Stimulated activated CD8-positive, alpha-beta memory T cell treated with anti-CD3 and anti-CD28 coated beads, Interleukin-4, amount 100 ng/mL, for 24 hours (primary cell): ENCODE measurements at regions not wholly inside any gene's neighbourhood (a gene's known extent, or its start where the extent isn't known, plus 50 kb on each side); places are given as distances from the start of the nearest gene placed in this dataset.

Source experiments
- DNase-seq: peaks from one replicate; pipeline ENCODE4 v3.0.0-alpha.2; 2020; ENCODE audit warnings: low read depth

DNA sequence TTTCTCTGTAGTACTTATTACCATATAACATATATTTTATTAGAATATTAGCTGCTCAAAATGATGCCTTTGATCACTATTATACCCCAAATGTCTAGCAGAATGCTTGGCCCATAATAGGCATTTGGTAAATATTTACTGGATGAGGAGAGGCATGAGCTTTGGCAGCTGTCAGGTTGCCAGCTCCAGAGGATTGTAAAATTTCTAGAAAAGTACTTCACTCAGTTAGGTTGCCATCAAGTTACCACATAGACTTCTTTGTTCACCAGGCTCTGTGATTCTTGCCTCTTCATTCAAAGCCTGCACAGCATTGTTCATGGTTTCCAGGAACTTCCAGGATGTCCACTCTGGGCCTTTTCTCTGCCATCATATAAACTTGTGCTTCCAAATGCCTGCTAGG, 582.8 kb downstream of the PDCD6IP start:
- DNase-seq = no peak

DNA sequence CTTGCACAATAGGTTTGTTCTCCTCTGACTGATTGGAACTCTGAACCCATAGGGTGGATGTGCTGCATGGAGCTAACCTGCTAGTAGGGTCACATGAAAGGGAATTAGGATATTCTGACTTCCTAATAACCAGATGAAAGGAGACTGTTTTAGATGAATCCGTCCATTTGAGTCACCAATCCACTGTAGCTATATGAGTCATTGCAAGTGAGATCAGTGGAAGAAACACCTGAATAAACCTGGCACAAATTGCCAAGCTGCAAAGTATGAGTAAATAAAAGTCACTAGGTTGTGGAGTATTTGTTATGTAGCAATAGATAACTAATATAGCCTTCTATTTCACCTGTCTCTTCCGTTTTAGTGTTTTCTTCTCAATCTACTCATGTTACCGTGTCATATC, 584.4 kb downstream of the PDCD6IP start:
- DNase-seq = no peak

DNA sequence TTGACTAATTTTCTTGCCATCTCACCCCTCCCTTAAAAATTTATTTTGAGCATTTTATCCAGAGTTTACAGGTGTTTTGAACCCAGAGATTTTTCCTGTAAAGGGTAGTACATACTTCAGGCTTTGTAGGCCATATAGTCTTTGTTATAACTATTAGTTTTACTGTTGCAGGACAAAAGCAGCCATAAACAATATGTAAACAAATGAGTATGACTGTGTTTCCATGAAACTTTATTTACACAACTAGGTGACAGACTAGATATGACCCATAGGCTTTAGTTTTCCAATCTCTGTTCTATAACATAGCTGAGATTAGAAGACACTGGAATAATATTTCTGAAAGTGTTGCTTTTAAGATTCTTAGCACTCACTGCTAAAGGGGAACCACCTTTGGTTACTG, 587.9 kb downstream of the PDCD6IP start:
- no peak for DNase-seq

DNA sequence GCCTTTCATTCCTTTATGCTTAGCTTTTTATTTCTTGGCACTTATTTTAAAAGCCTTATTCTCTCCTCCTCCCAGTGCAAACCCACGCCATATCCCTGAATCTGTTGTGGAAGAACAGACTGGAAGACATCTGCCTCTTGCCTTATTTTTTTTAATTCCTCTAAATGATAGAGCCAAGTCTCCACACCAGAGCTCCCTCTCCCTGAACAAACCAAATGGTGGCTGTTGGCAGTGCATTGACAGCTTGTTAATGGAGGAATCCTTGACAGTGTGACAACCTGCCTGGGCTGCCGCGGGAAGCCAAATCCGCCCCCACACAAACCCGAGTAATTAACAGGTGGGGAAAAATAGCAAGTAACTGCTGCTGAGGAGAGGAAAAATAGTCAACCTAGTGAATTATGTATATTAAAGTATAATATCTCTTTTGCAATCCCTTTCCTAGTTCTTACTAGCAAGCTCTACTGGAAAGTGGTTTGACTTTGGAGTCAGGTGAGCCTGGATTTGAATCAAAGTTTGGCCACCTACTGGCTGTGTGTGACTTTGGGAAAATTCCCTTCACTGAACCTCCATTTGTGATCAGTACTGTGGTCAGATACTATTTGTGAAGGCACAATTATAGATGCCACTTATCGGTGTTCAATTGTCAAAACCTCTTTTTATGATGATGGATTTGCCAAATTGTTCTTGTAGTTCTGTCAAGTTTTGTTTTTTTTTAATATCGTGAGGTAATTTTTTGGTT, 589.6 kb downstream of the PDCD6IP start:
- no peak for DNase-seq

DNA sequence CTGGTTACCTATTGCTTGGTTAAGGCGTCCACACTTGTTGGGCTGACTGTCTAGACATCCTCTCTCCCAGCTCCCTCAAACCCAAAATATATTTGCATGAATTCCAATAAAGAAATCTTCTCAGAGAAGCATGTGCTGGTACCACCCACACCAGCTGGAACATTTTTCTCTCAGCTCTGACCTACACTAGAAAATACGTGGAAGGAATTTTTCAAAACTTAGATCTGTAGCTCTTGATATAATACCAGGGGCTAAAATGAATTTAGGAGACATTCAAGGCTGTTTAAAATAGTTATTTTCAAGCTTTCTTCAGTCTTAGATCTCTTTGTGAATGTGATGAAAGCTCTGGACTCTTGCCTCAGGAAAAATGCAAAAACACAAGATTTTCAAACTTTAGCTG, 590.4 kb downstream of the PDCD6IP start:
- DNase-seq = no peak

DNA sequence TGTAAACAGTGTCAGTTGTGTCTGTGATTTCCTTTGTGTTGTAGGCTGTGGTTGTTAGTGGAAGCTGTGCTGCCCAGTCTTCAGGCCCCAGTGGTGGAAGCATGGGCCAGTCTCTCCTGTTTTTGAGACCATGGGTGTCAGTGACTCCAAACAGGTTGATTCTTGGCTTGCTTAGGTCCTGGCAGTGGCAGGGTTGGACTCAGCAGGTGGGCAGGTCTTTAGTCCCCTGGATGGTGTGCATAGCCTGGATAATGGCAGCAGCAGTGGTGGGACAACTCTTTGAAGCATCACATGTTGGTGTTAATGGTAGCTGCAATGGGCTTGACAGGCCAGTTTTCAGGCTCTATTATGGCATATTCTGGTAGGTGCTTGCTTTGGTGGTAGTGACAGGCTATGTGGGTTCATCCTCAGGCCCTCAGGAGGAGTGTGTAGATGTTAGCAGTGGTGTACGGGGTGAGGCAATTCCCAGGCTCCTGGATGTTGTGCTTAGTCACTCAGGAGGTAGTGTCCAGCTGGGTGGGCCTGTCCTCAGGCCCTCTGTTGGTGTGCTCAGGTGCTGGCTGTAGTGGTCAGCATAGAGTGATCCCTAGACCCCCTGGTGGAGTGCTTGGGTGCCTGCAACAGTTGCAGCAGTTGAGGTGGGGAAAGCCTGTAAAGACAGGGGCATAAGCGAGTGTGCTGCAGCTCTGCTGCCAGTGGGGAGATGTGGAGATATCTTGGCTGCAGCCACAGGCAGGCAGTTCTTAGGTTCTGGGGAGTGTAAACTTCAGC, 596.7 kb downstream of the PDCD6IP start:
- no peak for DNase-seq

DNA sequence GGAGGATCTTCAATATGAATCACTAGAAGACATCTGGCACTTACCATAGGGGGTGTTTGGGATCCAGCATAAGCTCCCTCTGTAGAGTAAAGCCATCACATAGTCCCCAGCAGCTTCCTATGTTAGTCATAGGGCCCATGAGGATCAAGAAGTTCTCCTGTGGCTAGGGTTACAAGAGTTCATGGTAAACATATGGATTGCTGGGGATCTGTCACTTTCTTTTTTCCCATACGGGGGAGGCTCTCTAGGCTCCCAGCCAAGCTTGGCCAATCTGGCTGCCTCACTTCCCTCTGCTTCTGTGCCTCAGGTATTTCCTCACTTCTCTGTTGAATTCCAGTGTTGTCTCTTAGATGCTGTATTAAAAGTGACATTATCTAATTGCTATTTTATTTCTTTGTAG, 597.9 kb downstream of the PDCD6IP start:
- DNase-seq = no peak

DNA sequence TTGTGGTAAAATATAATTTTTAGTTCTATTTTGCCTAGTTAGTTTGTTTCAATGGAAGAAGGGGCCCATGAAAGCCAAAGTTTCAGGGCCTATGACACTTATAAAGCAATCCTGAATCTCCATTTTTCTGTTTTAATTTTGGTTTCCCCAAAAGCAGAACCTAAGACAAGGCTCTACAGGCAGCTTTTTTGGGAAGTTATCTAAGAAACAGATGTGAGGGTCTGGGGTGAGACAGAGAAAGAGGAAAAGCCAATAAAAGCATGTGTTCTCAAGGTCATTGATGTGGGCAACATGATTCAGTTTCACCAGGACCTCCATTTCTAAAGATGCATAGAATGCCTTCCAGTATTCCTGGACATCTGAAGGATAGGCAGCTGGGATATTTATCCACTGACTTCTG, 598.5 kb downstream of the PDCD6IP start:
- no peak for DNase-seq

DNA sequence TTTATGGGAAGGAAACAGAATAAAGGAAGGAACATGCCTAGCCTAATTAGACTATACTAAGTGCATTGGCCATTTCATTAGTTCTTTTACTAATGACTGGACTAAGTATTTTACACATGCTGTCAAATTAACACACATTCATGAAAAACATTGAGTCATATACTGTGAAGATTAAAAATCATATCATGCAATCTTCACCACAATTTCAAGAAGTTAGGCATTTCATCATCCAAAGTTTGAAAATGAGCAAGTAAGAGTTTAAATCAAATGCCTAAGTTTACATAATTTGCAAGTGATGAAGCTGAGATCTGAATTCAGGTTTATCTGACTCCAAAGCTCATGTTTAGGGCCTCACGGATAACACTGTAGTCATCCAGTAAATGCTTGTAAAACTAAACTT, 601.0 kb downstream of the PDCD6IP start:
- no peak for DNase-seq

DNA sequence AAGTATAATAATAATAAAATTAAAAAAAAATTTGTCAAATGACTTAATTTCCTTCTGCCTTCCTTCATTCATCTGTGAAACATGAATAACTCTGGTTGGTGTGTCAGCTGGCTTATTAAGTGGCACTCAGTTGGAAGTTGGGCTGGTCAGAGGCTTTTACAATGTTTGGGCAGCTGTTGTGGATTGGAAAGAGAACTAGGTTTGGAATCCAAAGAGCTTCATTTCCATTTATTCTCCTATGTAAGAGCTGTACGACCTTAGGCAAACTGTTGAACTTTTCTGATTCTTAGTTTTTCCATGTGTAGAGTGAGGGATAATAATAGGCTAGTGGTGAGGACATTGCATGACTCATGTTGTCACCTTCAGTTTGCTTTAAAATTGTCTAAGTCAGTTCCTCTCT, 606.7 kb downstream of the PDCD6IP start:
- DNase-seq = no peak

DNA sequence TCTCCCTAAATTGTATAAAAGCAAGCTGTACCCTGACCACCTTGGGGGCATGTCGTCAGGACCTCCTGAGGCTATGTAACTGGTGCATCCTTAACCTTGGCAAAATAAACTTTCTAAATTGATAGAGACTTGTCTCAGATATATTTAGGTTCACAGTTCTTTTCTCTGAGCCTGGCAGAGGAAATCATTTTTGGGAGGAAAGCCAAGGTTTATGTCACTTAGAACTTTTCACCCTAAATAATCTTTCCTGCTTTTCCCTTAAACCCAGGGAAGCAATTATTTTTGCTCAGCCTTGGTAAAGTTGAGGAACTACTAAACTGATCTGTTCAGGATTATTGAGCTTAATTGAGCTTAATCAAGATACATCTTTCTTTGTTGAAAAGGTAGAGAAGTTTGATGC, 608.9 kb downstream of the PDCD6IP start:
- DNase-seq = no peak

DNA sequence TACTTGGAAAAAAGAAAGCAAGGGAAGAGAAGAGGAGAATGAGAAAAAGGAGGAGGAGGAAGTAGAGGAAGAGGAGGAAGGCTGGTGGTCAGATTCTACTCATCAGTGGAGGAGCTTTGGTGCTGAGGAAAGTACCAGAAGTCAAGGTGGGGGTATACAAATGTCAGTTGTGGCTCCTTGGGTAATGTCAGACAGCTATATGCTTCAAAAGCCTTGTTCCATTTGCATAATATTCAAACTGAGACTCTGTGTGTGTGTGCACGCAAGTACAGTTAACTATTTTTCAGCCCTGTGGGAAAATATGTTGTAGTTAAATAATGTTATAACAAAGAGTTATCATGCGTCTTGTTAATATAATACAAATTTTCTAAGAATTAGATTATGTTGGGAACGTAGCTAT, 609.7 kb downstream of the PDCD6IP start:
- DNase-seq = no peak

DNA sequence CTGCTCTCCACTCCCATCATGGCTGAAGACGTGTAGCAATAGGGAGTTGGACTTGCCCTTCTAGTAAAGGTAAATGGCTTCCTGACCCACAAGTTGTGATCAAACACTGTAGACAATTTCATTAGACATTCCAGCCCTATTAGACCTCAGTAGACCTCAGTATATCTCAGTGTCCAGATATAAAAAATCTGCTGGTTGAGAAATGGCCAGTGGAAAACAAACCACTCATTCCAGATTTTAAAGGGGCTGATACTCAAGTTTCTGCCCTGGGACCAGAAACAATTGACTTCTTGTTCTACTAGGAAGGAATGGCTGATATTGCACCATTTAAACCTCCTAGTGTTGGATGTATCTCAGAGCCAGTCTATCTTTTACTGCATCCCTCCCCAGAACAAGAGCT, 613.2 kb downstream of the PDCD6IP start:
- no peak for DNase-seq

DNA sequence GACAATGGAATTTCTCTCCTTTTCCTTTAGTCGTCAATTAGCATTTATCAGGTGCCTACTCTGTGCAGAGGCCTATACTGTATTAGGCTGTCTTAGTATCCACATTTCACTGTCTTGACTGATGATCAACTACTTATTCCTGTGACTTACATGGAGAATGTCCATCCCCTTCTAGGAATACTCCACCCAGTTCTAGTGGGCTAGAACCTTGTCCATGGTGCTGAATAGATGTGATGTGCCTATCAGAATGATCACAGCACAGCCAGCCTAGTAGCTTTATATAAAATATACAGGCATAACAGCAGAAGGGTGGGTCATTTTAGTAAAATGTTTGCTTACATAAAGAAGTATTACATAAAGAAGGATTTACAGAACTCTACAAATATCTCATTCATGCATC, 621.4 kb downstream of the PDCD6IP start:
- DNase-seq = no peak

DNA sequence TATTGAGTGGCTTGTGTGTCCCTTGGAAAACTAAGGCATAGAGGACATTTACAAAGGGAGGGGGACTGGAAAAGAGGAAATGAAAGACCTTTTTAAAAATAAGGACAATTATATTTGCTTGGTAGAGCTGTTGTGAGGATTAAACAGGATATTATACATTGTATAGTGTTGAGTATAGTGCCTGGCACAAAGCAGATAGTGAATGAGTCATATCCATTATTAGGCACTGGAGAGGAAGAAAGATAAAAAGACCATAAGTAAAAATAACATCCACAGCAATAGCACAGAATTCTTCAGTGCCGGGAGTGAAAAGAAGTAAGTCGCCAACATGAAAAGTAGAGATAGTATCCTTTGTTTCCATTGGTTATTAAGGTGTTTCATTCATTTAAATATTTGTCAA, 623.3 kb downstream of the PDCD6IP start:
- DNase-seq = no peak

DNA sequence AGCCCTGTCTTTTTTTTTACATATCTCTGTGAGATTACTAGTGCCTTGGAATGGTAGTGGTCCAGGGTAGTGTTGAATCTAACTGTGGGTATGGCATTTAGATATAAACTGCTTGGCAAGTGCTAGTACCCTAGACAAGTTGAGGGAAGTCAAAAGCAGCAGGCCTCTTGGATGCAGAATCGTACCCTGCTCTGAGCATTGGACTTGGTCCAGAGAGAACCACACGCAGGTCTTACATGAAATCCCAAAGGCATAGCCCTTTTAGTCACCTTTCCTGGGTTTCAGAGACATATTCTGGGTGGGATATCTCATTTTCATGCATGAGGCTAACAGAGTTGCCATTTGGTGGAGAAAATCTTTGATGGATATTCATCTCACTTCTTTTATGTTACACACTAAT, 641.4 kb downstream of the PDCD6IP start:
- DNase-seq = no peak

DNA sequence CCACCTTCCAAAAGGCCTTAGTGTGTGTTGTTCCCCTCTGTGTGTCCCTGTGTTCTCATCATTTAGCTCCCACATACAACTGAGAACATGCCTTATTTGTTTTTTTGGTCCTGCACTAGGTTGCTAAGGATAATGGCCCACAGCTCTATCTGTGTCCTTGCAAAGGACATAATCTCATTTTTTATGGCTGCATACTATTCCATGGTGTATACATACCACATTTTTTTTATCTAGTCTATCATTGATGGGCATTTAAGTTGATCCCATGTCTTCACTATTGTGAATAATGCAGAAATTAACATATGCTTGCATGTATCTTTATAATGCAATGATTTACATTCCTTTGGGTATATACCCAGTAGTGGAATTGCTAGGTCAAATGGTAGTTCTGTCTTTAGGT, 645.7 kb downstream of the PDCD6IP start:
- no peak for DNase-seq

DNA sequence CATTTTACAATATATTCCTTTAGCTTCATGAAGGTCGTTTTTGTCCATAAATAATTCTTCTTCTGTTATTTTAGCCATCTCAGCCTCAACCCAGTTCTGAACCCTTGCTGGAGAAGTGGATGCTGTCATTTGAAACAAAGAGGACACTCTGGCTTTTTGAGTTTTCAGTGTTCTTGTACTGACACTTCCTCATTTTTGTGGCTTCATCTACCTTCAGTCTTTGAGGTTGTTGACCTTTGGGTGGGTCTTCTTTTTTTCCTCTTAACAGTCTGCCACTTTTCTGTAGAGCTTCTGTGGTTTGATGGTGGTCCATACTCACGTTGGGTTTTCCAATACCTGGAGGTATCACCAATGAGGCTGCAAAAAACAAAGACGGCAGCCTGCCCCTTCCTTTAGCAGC, 650.9 kb downstream of the PDCD6IP start:
- DNase-seq = no peak

DNA sequence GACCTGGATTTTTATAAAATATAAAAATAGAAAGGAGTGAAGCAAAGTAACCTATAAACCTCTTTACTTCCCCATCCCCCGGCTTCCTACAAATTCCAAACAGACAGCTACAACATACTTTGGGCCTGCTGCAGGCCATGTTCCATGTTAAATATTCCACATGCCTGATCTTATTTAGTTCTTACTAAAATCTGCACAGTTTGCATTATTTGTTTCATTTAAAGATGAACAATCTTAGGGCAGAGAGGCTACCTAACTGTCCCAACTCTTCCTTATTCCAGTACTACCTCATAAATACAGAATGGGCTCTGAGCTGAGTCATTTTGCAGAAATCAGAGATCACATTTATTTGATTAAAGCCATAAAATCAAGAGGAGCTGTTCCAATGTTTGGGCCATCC, 665.0 kb downstream of the PDCD6IP start:
- DNase-seq = no peak

DNA sequence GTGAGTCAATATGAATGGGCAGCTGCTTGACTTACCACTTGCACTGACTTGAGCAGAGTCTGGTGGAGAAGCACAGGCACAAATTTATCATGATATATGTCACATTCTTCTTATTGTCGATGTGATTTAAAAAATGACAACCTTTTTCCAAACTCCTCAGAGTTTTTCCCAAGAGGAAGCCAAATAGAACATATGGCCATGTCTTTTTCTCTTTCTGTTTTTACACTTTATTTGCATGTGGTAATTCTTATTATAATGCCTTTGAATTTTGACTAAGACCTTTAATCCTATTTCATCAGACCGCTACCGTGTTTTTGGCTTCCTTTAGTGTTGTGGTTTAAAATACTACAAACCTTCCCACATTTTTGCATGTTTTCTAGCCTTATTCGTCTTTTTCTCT, 666.2 kb downstream of the PDCD6IP start:
- DNase-seq = no peak

DNA sequence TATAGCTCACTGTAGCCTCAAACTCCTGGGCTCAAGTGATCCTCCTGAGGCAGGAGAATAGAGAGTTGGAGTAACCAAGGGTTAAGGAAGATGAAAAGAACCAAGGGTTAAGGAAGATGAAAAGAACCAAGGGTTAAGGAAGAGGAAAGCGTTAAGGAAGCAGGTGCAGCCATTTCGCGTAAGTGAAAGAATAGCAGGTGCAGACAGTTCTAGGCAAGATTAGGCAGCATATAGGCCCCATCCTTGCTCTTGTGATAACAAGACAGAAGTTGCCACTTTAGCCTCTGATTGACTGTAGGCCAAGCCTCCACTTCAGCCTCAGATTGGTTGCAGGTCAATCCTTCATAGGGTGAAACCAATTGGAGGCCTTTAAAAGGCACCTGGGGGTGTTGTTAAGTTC, 677.4 kb downstream of the PDCD6IP start:
- DNase-seq = no peak

DNA sequence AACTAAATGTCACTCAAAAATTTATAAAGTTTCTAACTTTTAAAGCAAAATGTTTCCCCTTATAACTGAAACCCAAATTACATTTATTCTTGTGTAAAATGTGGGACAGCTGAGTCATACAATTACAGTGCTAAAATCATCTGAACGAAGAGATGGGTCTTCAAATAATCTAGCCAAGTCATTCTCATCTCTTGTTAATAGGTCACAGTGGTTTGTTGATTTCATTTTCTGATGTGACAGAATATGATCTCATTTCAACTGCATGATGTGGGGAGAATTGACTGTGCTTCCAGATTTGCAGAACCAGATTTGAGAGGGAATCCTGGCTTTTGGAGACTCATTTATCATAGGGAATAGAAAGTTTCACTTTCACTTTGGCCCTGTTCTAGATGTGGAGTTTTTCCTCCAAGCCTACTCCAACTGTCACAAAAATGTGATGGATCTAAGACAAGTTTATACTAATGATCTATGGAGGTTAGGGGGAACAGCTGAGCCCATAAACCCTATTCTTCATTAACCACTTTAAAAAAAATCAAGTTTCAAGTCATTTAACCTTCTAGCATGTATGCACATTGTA, 685.0 kb downstream of the PDCD6IP start:
- no peak for DNase-seq

DNA sequence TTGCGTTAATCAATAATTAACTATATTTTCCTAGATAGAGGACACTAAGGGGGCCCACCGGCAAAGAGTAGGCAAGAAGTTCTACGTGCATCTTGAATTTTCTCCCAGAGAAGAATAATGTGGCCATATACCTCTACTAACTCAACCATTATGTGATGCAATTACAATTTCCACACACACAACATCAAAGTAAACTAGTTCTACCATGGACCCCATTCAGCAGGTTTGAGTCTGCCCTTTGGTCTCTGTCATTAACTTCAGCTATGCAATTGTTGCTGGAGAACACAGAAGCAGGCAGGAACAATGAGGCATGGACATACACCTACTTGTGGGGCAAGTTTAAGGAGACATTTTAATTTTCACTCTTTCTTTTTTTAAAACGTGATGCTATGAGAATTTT, 705.9 kb downstream of the PDCD6IP start:
- DNase-seq = no peak

DNA sequence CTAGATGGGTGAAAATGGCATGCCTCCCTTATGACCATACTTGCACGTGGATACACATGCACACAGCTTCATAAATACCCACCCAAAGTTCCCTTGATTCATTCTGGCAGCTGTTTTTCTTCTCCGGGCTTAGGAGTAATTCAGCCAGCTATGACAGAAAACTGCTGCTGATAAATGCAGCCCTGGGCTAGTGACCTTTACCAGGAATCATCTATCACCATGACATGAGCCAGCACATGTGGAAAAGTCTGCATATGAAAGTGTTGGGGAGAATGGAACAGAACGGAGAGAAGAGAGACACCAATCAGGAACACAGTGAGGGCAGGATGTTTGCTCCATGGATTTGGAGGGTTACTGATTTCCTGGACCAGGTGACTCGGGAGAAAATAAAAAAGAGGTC, 706.3 kb downstream of the PDCD6IP start:
- no peak for DNase-seq
